IMR-90 (cell line): ENCODE measurements at regions not wholly inside any gene's neighbourhood (a gene's known extent, or its start where the extent isn't known, plus 50 kb on each side); places are given as distances from the start of the nearest gene placed in this dataset.

ENCODE experiments used
- ATAC-seq: fragments of 200-7000 bp; cut with Tn5 transposase; 2 replicates; pipeline ENCODE4 v1.9.1; 2020; ENCODE audit warnings: low read depth, mild to moderate bottlenecking, moderate library complexity
- BruUV-seq: library from RNA; stranded (reverse); fragments of 400-500 nt; replicated peaks from 2 replicates; lab custom pipeline; 2021; lab: Mats Ljungman, UMichigan
- CTCF ChIA-PET: fragments of 300-600 bp; formaldehyde crosslinking; extraction: SDS; loops from one replicate; lab custom pipeline; 2021; ENCODE audit warnings: antibody characterized with exemption; lab: Yijun Ruan, JAX
- POLR2A ChIA-PET: fragments of 300-600 bp; sonication (Branson Sonifier 250); formaldehyde crosslinking; loops from one replicate; lab custom pipeline; 2022; ENCODE audit warnings: antibody characterized with exemption; ENCODE audit not compliant: unreplicated experiment; lab: Charles Lee
- DNase-seq: peaks from one replicate; pipeline ENCODE4 v3.0.0; 2013
- H2AFZ ChIP-seq: replicated peaks from 2 replicates; pipeline ENCODE3; 2013; ENCODE audit warnings: low read length, mild to moderate bottlenecking; ENCODE audit not compliant: poor library complexity
- H2AK5ac ChIP-seq: 2 replicates; pipeline ENCODE4 v1.6.1; 2013; ENCODE audit warnings: low read depth, low read length, inconsistent platforms
- H2AK9ac ChIP-seq: replicated peaks from 2 replicates; pipeline ENCODE3; 2013; ENCODE audit warnings: mild to moderate bottlenecking, low read depth, low read length, moderate library complexity; ENCODE audit not compliant: poor library complexity
- H2BK120ac ChIP-seq: 2 replicates; pipeline ENCODE4 v1.6.1; 2013; ENCODE audit warnings: low read depth, low read length, inconsistent platforms
- H2BK15ac ChIP-seq: 3 replicates; pipeline ENCODE4 v1.6.1; 2013; ENCODE audit warnings: low read depth, low read length, inconsistent platforms
- H2BK20ac ChIP-seq: 2 replicates; pipeline ENCODE4 v1.6.1; 2013; ENCODE audit warnings: low read depth, mild to moderate bottlenecking, inconsistent platforms, low read length, moderate library complexity
- H2BK5ac ChIP-seq: 2 replicates; pipeline ENCODE4 v1.6.1; 2013; ENCODE audit warnings: mild to moderate bottlenecking, low read depth, low read length, inconsistent platforms; ENCODE audit not compliant: poor library complexity, severe bottlenecking
- H3K14ac ChIP-seq: replicated peaks from 2 replicates; pipeline ENCODE4 v1.6.1; 2013; ENCODE audit warnings: low read depth, low read length, inconsistent platforms
- H3K18ac ChIP-seq: 2 replicates; pipeline ENCODE4 v1.6.1; 2013; ENCODE audit warnings: low read depth, low read length, control low read depth
- H3K23ac ChIP-seq: 2 replicates; pipeline ENCODE4 v1.6.1; 2013; ENCODE audit warnings: low read depth, low read length, inconsistent platforms
- H3K27ac ChIP-seq: 2 replicates; pipeline ENCODE4 v1.5.1; 2013; ENCODE audit warnings: mild to moderate bottlenecking, control low read depth, low read length; ENCODE audit not compliant: insufficient read depth
- H3K27me3 ChIP-seq: 2 replicates; pipeline ENCODE4 v1.6.1; 2013; ENCODE audit warnings: low read length; ENCODE audit not compliant: control insufficient read depth, insufficient read depth
- H3K36me3 ChIP-seq: 2 replicates; pipeline ENCODE4 v1.6.1; 2013; ENCODE audit warnings: low read length, mixed read lengths; ENCODE audit not compliant: control insufficient read depth, insufficient read depth
- H3K4ac ChIP-seq: 2 replicates; pipeline ENCODE4 v1.6.1; 2013; ENCODE audit warnings: low read depth, low read length, inconsistent platforms
- H3K4me1 ChIP-seq: 2 replicates; pipeline ENCODE4 v1.6.1; 2013; ENCODE audit warnings: low read length, mixed read lengths; ENCODE audit not compliant: control insufficient read depth, insufficient read depth
- H3K4me2 ChIP-seq: 2 replicates; pipeline ENCODE4 v1.6.1; 2013; ENCODE audit warnings: low read depth, mild to moderate bottlenecking, control low read depth, low read length, moderate library complexity
- H3K4me3 ChIP-seq: 2 replicates; pipeline ENCODE4 v1.5.1; 2013; ENCODE audit warnings: low read depth, mild to moderate bottlenecking, control low read depth, low read length, moderate library complexity; ENCODE audit not compliant: insufficient read depth
- H3K56ac ChIP-seq: 2 replicates; pipeline ENCODE4 v1.6.1; 2013; ENCODE audit warnings: low read length, inconsistent platforms; ENCODE audit not compliant: insufficient read depth; ENCODE audit errors: extremely low read depth
- H3K79me1 ChIP-seq, 2 experiments: 2 replicates each; pipeline ENCODE4 v1.6.1; 2013; ENCODE audit warnings: low read length in 2 of 2, inconsistent platforms in 1 of 2, low read depth in 1 of 2
- H3K9ac ChIP-seq: 2 replicates; pipeline ENCODE4 v1.6.1; 2013; ENCODE audit warnings: low read depth, low read length, control low read depth
- H3K9me1 ChIP-seq: 2 replicates; pipeline ENCODE4 v1.6.1; 2013; ENCODE audit warnings: low read length, inconsistent platforms; ENCODE audit not compliant: insufficient read depth
- H3K9me3 ChIP-seq: 2 replicates; pipeline ENCODE4 v1.6.1; 2013; ENCODE audit warnings: low read length; ENCODE audit not compliant: control insufficient read depth, insufficient read depth
- H4K20me1 ChIP-seq: 2 replicates; pipeline ENCODE4 v1.6.1; 2013; ENCODE audit warnings: low read length, inconsistent platforms; ENCODE audit not compliant: insufficient read depth
- H4K5ac ChIP-seq: 2 replicates; pipeline ENCODE4 v1.6.1; 2013; ENCODE audit warnings: mild to moderate bottlenecking, low read depth, low read length, control low read depth
- H4K8ac ChIP-seq, 2 experiments: 2 replicates each; pipeline ENCODE4 v1.6.1; 2013; ENCODE audit warnings: low read depth in 2 of 2, low read length in 2 of 2, control low read depth in 1 of 2, inconsistent platforms in 1 of 2
- H4K91ac ChIP-seq: 2 replicates; pipeline ENCODE4 v1.6.1; 2013; ENCODE audit warnings: low read depth, low read length, inconsistent platforms; ENCODE audit not compliant: insufficient read depth
- BHLHE40 ChIP-seq: fragments of 150-350 bp; IDR thresholded peaks from 2 replicates; pipeline ENCODE4 v1.6.1; 2016; ENCODE audit warnings: mild to moderate bottlenecking, low read depth, low read length
- CEBPB ChIP-seq: IDR thresholded peaks from 2 replicates; pipeline ENCODE4 v1.6.1; 2012; ENCODE audit warnings: low read depth, low read length, improper control_type of control experiment
- CHD1 ChIP-seq: IDR thresholded peaks from 2 replicates; pipeline ENCODE4 v1.6.1; 2012; ENCODE audit warnings: low read depth, low read length, improper control_type of control experiment
- MAFK ChIP-seq: IDR thresholded peaks from 2 replicates; pipeline ENCODE4 v1.6.1; 2012; ENCODE audit warnings: low read depth, low read length, improper control_type of control experiment
- MXI1 ChIP-seq: IDR thresholded peaks from 2 replicates; pipeline ENCODE4 v1.6.1; 2012; ENCODE audit warnings: low read depth, mild to moderate bottlenecking, low read length, moderate library complexity, borderline replicate concordance
- POLR2A ChIP-seq: IDR thresholded peaks from 2 replicates; pipeline ENCODE4 v1.6.1; 2012; ENCODE audit warnings: mild to moderate bottlenecking, low read depth, low read length
- RFX5 ChIP-seq: IDR thresholded peaks from 2 replicates; pipeline ENCODE4 v1.8.0; 2012; ENCODE audit warnings: low read depth, mild to moderate bottlenecking, low read length, moderate library complexity
- USF2 ChIP-seq: fragments of 150-350 bp; IDR thresholded peaks from 2 replicates; pipeline ENCODE4 v1.6.1; 2017; ENCODE audit warnings: mild to moderate bottlenecking, antibody characterized with exemption, low read length, low read depth
- WGBS, 2 experiments: methylation state at CpG; one replicate each; pipeline versions ENCODE4 v1.1.5 to v1.1.7; 2013; ENCODE audit warnings: missing lambda C conversion rate in 2 of 2; ENCODE audit not compliant: insufficient read length in 1 of 2; ENCODE audit errors: extremely low coverage in 2 of 2; 5-methylcytosine and 5-hydroxymethylcytosine counted together
- dilution Hi-C: fragments of 300-500 bp; cut with HindIII; formaldehyde crosslinking; loops from one replicate; pipeline ENCODE4 v1.14.3; 2018; ENCODE audit warnings: low sequenced_read_pairs; ENCODE audit not compliant: unreplicated experiment
- in situ Hi-C: fragments of 300-500 bp; cut with MboI; formaldehyde crosslinking; loops from 3 replicates; pipeline ENCODE4 v1.14.3; 2019; ENCODE audit warnings: low sequenced_read_pairs, inconsistent platforms, mixed read lengths
- intact Hi-C: fragments of 100-400 bp; cut with micrococcal nuclease; formaldehyde crosslinking; loops from 2 replicates; pipeline ENCODE4 v1.10.0; 2022

- DNase-seq = no peak
- CTCF ChIA-PET = no interaction called here
Observed at GRCh38 chr9:118059484-118060278, 355.5 kb downstream of the TLR4 start.

More at GRCh38 chr9:118059484-118060278, 355.5 kb downstream of the TLR4 start:
- Histone ChIP-seq H4K91ac (no peak overlapping the region), H3K27ac (no peak overlapping the region), H3K9me3 (no peaks in the 10 kb centered on the region; the same call in 1 of the 2 replicates), H3K4me1 (no peaks in the 10 kb centered on the region), H3K23ac (no peak overlapping the region), H3K79me1 (no peaks in the 10 kb centered on the region), H3K27me3 (no peaks in the 10 kb centered on the region), H3K9me1 (no peaks in the 10 kb centered on the region), H3K9ac (no peak overlapping the region), H3K36me3 (no peaks in the 10 kb centered on the region), H4K8ac (no peak overlapping the region), H4K5ac (no peak overlapping the region), H3K14ac (no peak overlapping the region), H2AFZ (no peak overlapping the region), H2BK20ac (no peak overlapping the region), H2AK9ac (no peak overlapping the region), H4K20me1 (no peaks in the 10 kb centered on the region), H2BK5ac (no peak overlapping the region), H3K4ac (no peak overlapping the region), H2AK5ac (no peak overlapping the region), H2BK120ac (no peak overlapping the region), H2BK15ac (no peak overlapping the region), H3K18ac (no peak overlapping the region), H3K4me3 (no peak overlapping the region), H3K4me2 (no peak overlapping the region), H3K56ac (no peak overlapping the region)
- TF ChIP-seq MXI1 = no peak
- no peak for TF ChIP-seq CEBPB
- peak; percentile 61 for TF ChIP-seq MAFK
- TF ChIP-seq BHLHE40 = no peak
- TF ChIP-seq CHD1 = no peak
- no peak for TF ChIP-seq RFX5
- no peak for TF ChIP-seq USF2
- no peak for TF ChIP-seq POLR2A
- dilution Hi-C loops = no loop called here
- ATAC-seq = no peak
- POLR2A ChIA-PET = no interaction called here
- BruUV-seq = no TSS peak
- WGBS, 2 experiments = 60% methylated on average over 1 of the region's 11 CpGs; no CpG with 5 or more reads in 1 of the 2 experiments
- in situ Hi-C loops = no loop called here
- intact Hi-C loops = no loop called here
